Panc1 (cell line): ENCODE measurements at regions not wholly inside any gene's neighbourhood (a gene's known extent, or its start where the extent isn't known, plus 50 kb on each side); places are given as distances from the start of the nearest gene placed in this dataset.

Source experiments
- CTCF ChIP-seq: fragments of 450-650 bp; IDR thresholded peaks from 2 replicates; pipeline ENCODE4 v1.5.1; 2017; ENCODE audit warnings: mild to moderate bottlenecking
- POLR2AphosphoS5 ChIP-seq: IDR thresholded peaks from 2 replicates; pipeline ENCODE4 v1.6.1; 2012; ENCODE audit warnings: mild to moderate bottlenecking, low read depth, low read length, moderate library complexity

GRCh38 chr4:181479141-181479540 lies 764.1 kb upstream of the TENM3 start:
- no peak for TF ChIP-seq CTCF
- no peak for TF ChIP-seq POLR2AphosphoS5
